HCT116 (cell line): ENCODE measurements at regions not wholly inside any gene's neighbourhood (a gene's known extent, or its start where the extent isn't known, plus 50 kb on each side); places are given as distances from the start of the nearest gene placed in this dataset.

Experiments used
- ATAC-seq: fragments of 200-7000 bp; cut with Tn5 transposase; 2 replicates; pipeline ENCODE4 v1.9.1; 2020; ENCODE audit warnings: mild to moderate bottlenecking, moderate library complexity
- BruUV-seq: library from RNA; stranded (reverse); fragments of 400-500 nt; replicated peaks from 2 replicates; lab custom pipeline; 2021; lab: Mats Ljungman, UMichigan
- CTCF ChIA-PET: fragments of 300-600 bp; sonication (Branson Sonifier 250); formaldehyde crosslinking; loops from one replicate; lab custom pipeline; 2021; ENCODE audit warnings: antibody characterized with exemption; lab: Charles Lee
- POLR2A ChIA-PET: fragments of 300-600, 350-600 bp; sonication (Branson Sonifier 250); formaldehyde crosslinking; loops from one replicate; lab custom pipeline; 2021; ENCODE audit warnings: antibody characterized with exemption; lab: Charles Lee
- RAD21 ChIA-PET, 2 experiments: fragments of 300-600 bp; sonication (Branson Sonifier 250); formaldehyde crosslinking; loops; one replicate each; lab custom pipeline; 2023; ENCODE audit warnings: low total read pairs in 2 of 2; ENCODE audit not compliant: uncharacterized antibody in 2 of 2, unreplicated experiment in 2 of 2, low non-redundant PET in 1 of 2; lab: Charles Lee
- DNase-seq: peaks from one replicate; pipeline ENCODE4 v3.0.0-alpha.2; 2010; ENCODE audit warnings: low read depth, low spot score
- H2AFZ ChIP-seq: fragments of 200-600 bp; shearing (Covaris generic), sonication (generic); 2 replicates; pipeline ENCODE4 v1.6.1; 2017; ENCODE audit warnings: low read depth, mixed run types, mixed read lengths, antibody characterized with exemption, low read length; ENCODE audit not compliant: poor library complexity, severe bottlenecking
- H3K27ac ChIP-seq: 2 replicates; pipeline ENCODE4 v1.5.1; 2012; ENCODE audit warnings: low read depth, low read length
- H3K27me3 ChIP-seq: fragments of 200-600 bp; sonication (generic); 2 replicates; pipeline ENCODE4 v1.6.1; 2016; ENCODE audit warnings: mixed run types, low read length, mixed read lengths; ENCODE audit not compliant: insufficient read depth
- H3K36me3 ChIP-seq, 2 experiments: fragments of 200-500 bp in 1 of 2; fragments of 200-600 bp in 1 of 2; sonication (Bioruptor generic) in 1 of 2; sonication (generic) in 1 of 2; 2 replicates each; pipeline versions ENCODE4 v1.5.1 to v1.6.1; 2014 to 2016; ENCODE audit warnings: low read length in 2 of 2, inconsistent platforms in 1 of 2, mixed read lengths in 1 of 2, mixed run types in 1 of 2; ENCODE audit not compliant: insufficient read depth in 2 of 2, control insufficient read depth in 1 of 2
- H3K4me1 ChIP-seq, 2 experiments: fragments of 200-600 bp in 1 of 2; sonication (generic) in 1 of 2; 2 replicates each; pipeline versions ENCODE4 v1.5.1 to v1.6.1; 2012 to 2017; ENCODE audit warnings: low read length in 2 of 2, inconsistent platforms in 1 of 2, mild to moderate bottlenecking in 1 of 2, mixed read lengths in 1 of 2, mixed run types in 1 of 2, moderate library complexity in 1 of 2; ENCODE audit not compliant: insufficient read depth in 2 of 2, control insufficient read depth in 1 of 2
- H3K4me2 ChIP-seq: fragments of 200-600 bp; sonication (generic); 2 replicates; pipeline ENCODE4 v1.6.1; 2017; ENCODE audit warnings: mixed run types, low read length, mixed read lengths
- H3K4me3 ChIP-seq, 2 experiments: fragments of 200-600 bp in 1 of 2; sonication (generic) in 1 of 2; replicated peaks in 1 of 2; 2 replicates each; pipeline ENCODE4 v1.5.1; 2011 to 2016; ENCODE audit warnings: low read length in 2 of 2, control low read depth in 1 of 2, low read depth in 1 of 2, mild to moderate bottlenecking in 1 of 2, mixed read lengths in 1 of 2, mixed run types in 1 of 2
- H3K79me2 ChIP-seq: fragments of 200-600 bp; sonication (generic); 2 replicates; pipeline ENCODE4 v1.6.1; 2017; ENCODE audit warnings: mild to moderate bottlenecking, mixed run types, low read length, moderate library complexity, mixed read lengths; ENCODE audit not compliant: insufficient read depth
- H3K9ac ChIP-seq: fragments of 200-600 bp; sonication (generic); 2 replicates; pipeline ENCODE4 v1.6.1; 2016; ENCODE audit warnings: low read length, mixed read lengths
- H3K9me2 ChIP-seq: fragments of 200-600 bp; sonication (generic), shearing (Covaris generic); 2 replicates; pipeline ENCODE4 v1.6.1; 2017; ENCODE audit warnings: mixed run types, mild to moderate bottlenecking, moderate library complexity; ENCODE audit not compliant: insufficient read depth
- H3K9me3 ChIP-seq, 2 experiments: fragments of 200-500 bp in 1 of 2; fragments of 200-600 bp in 1 of 2; sonication (Bioruptor generic) in 1 of 2; sonication (generic) in 1 of 2; 2 replicates each; pipeline ENCODE4 v1.6.1; 2014 to 2017; ENCODE audit warnings: low read length in 2 of 2, mixed read lengths in 2 of 2, inconsistent platforms in 1 of 2, low read depth in 1 of 2, mild to moderate bottlenecking in 1 of 2, mixed run types in 1 of 2, moderate library complexity in 1 of 2; ENCODE audit not compliant: control insufficient read depth in 1 of 2, insufficient read depth in 1 of 2
- H4K20me1 ChIP-seq: fragments of 200-600 bp; sonication (generic), shearing (Covaris generic); 2 replicates; pipeline ENCODE4 v1.6.1; 2017; ENCODE audit warnings: mixed run types, mild to moderate bottlenecking, moderate library complexity; ENCODE audit not compliant: insufficient read depth
- CEBPB ChIP-seq: IDR thresholded peaks from 2 replicates; pipeline ENCODE4 v1.6.1; 2012; ENCODE audit warnings: low read depth
- CTCF ChIP-seq, 3 experiments: fragments of 200-600 bp in 1 of 3; sonication (generic) in 1 of 3; IDR thresholded peaks in 2 of 3; conservative IDR thresholded peaks in 1 of 3; 2 replicates each; pipeline ENCODE4 v1.5.1; 2012 to 2017; ENCODE audit warnings: low read depth in 2 of 3, low read length in 2 of 3, antibody characterized with exemption in 1 of 3, borderline replicate concordance in 1 of 3, control low read depth in 1 of 3, mild to moderate bottlenecking in 1 of 3, mixed read lengths in 1 of 3, mixed run types in 1 of 3, moderate library complexity in 1 of 3; ENCODE audit not compliant: insufficient read depth in 1 of 3
- EGR1 ChIP-seq: IDR thresholded peaks from 2 replicates; pipeline ENCODE4 v1.6.1; 2012; ENCODE audit warnings: low read depth
- POLR2A ChIP-seq: IDR thresholded peaks from 2 replicates; pipeline ENCODE4 v1.7.0; 2011; ENCODE audit warnings: borderline replicate concordance; ENCODE audit not compliant: insufficient read depth, insufficient read length; ENCODE audit errors: extremely low read depth
- RAD21 ChIP-seq: IDR thresholded peaks from 2 replicates; pipeline ENCODE4 v1.6.1; 2012; ENCODE audit warnings: low read depth, mild to moderate bottlenecking
- SIN3A ChIP-seq: IDR thresholded peaks from 2 replicates; pipeline ENCODE4 v1.6.1; 2012; ENCODE audit warnings: low read depth
- SRF ChIP-seq: IDR thresholded peaks from 2 replicates; pipeline ENCODE4 v1.6.1; 2012; ENCODE audit warnings: low read depth
- TCF7L2 ChIP-seq: IDR thresholded peaks from 2 replicates; pipeline ENCODE4 v1.7.0; 2011; ENCODE audit warnings: borderline replicate concordance, inconsistent platforms; ENCODE audit not compliant: insufficient read depth, insufficient read length; ENCODE audit errors: extremely low read depth
- ZBTB33 ChIP-seq: IDR thresholded peaks from 2 replicates; pipeline ENCODE4 v1.6.1; 2011; ENCODE audit warnings: mild to moderate bottlenecking, low read length, moderate library complexity; ENCODE audit not compliant: insufficient replicate concordance; ENCODE audit errors: extremely low read depth
- ZFX ChIP-seq: fragments of 450-650 bp; IDR thresholded peaks from 2 replicates; pipeline ENCODE4 v1.6.1; 2017
- ZNF274 ChIP-seq: fragments of 200-500 bp; sonication (Bioruptor generic); IDR thresholded peaks from 2 replicates; pipeline ENCODE4 v1.6.1; 2014; ENCODE audit warnings: mild to moderate bottlenecking, low read depth, low read length, inconsistent platforms
- intact Hi-C: fragments of 100-400 bp; cut with micrococcal nuclease; formaldehyde crosslinking; loops from 2 replicates; pipeline ENCODE4 v1.10.0; 2022

GRCh38 chr9:2479056-2479565, 142.5 kb upstream of the VLDLR start:
- TF ChIP-seq CEBPB: no peak
- TF ChIP-seq SRF: no peak
- no peak for TF ChIP-seq CTCF (IDR thresholded peaks at IDR 0.05 in 2 of 3, conservative IDR thresholded peaks at IDR 0.05 in 1 of 3; ENCODE audit: borderline replicate concordance in 1 of 3, insufficient read depth in 1 of 3, low read depth in 2 of 3, low read length in 2 of 3)
- TF ChIP-seq POLR2A: no peak
- no peak for TF ChIP-seq SIN3A
- TF ChIP-seq TCF7L2: no peak
- no peak for TF ChIP-seq ZBTB33
- no peak for TF ChIP-seq RAD21
- TF ChIP-seq ZNF274: no peak
- TF ChIP-seq EGR1: no peak
- no peak for TF ChIP-seq ZFX
- TF ChIP-seq, all 23 proteins: peak for 0
- ChIA-PET POLR2A (no interaction called here), RAD21 (no interaction called here), CTCF (no interaction called here)
- H3K9me3 ChIP-seq: no peaks in the 10 kb centered on the region
- peaks cover 14% of the 10 kb centered on the region for H3K27me3 ChIP-seq
- DNase-seq: no peak
- no peaks in the 10 kb centered on the region for H3K79me2 ChIP-seq
- H3K9me2 ChIP-seq: no peaks in the 10 kb centered on the region
- no peak overlapping the region for H3K9ac ChIP-seq
- ATAC-seq: no peak
- H3K4me1 ChIP-seq: no peaks in the 10 kb centered on the region
- BruUV-seq: no TSS peak
- no peak overlapping the region for H3K4me3 ChIP-seq
- no peak overlapping the region for H2AFZ ChIP-seq
- no peak overlapping the region for H3K4me2 ChIP-seq
- H3K36me3 ChIP-seq: no peaks in the 10 kb centered on the region
- H3K27ac ChIP-seq: no peak overlapping the region
- intact Hi-C loops: no loop called here
- no peaks in the 10 kb centered on the region for H4K20me1 ChIP-seq
